HUDEP-2 (cell line): ENCODE measurements at regions not wholly inside any gene's neighbourhood (a gene's known extent, or its start where the extent isn't known, plus 50 kb on each side); places are given as distances from the start of the nearest gene placed in this dataset.
A peak's percentile ranks its signal among the peaks of the same experiment; 100 is the strongest.
"Not testable (repeated sequence)": the region's sequence is repeated elsewhere in the genome, so short reads cannot be mapped to it uniquely, and the experiment has no call there.

Experiments
- DNase-seq, 76 experiments: peaks; one replicate each; lab custom pipeline; 2025; ENCODE audit not compliant: unreplicated experiment in 76 of 76; lab: John Stamatoyannopoulos, UW

DNA sequence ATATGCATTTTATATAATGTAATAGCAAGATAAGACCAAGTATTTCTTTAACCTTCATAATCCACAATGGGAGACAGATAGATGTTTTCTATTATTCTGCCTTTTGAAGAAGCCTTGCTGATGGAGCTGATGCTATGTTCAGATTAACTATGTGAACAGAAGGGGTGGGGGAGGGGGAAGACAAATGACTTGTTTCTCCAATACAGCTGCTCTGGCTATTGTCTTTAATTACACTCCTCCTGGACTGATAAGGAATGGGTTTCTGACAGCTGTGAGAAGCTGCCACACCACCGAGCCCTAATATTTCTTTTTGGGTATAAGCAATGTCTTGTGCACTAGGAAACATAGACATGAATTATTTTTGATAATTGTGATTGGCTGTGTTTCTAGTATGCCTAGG lies 62.0 kb downstream of the CAVIN4 start:
- DNase-seq: peak in 68 of 76 experiments; percentile 7 to 82 (median 50)

DNA sequence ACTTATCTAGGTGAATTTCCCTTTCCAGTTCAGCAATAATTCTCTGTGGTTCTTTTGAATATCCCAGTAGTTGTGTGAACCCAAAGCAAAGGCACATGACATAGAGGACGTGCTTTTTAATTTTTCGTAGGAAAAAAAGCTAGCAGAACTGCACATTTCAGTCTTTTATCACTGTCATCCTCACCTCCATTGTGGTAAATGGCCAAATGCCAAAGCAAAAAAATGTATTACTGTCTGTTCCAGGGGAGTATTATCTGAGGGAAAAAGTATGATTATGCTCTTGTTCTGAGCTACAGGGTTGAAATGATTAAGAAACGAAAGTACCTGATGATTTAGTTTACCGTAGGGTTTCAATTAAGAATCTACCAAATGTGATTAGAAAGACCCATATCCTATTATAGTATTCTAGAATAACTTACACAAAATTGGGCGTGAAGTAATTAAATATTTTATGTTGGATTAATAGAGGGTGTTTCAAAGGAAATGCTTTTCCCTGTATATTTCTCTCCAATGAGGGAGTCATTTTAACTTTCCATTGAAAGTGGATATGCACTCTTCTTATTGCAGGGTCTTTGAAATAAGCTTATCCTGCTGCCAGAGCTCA lies 62.7 kb downstream of the CAVIN4 start:
- peak in 47 of 76 experiments; percentile 2 to 94 (median 79) for DNase-seq

DNA sequence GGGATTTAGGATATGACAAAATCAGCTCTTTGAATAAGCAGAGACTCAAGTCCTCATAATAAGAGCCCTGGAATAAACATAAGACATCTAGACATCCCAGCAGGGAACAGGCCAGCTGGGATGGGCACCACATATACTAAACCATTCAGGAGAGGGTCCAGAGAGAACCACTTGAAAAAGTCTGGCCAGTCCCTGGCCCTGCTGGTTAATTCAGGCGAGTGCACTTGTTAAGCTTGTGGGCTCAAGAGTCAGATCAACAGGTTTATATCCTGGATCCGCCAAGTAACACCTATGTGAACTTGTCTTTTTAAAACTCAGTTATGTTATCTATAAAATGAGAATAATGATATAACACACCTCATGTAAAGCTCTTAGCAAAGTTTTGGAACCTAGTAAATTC lies 63.3 kb downstream of the CAVIN4 start:
- peak in 7 of 76 experiments; percentile 7 to 35 (median 24) for DNase-seq

DNA sequence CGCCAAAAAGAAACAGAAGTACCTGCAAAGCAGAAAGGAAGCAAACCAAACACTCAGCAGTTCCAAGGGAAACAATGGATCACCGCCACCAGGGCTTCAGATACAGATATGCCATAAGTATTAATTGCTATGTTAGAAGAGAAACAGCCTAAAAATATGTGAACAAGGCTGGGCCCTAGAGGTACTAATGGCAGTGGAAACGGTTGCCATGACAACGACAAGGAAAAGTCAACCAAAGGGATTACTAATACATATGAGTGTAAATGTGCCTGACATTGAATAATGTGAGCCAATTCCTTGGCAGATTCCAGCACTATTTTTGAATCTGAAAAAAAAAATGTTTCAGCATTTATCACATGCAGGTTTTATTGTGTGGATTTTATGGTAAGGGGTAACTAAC lies 75.0 kb downstream of the CAVIN4 start:
- DNase-seq: no peak

DNA sequence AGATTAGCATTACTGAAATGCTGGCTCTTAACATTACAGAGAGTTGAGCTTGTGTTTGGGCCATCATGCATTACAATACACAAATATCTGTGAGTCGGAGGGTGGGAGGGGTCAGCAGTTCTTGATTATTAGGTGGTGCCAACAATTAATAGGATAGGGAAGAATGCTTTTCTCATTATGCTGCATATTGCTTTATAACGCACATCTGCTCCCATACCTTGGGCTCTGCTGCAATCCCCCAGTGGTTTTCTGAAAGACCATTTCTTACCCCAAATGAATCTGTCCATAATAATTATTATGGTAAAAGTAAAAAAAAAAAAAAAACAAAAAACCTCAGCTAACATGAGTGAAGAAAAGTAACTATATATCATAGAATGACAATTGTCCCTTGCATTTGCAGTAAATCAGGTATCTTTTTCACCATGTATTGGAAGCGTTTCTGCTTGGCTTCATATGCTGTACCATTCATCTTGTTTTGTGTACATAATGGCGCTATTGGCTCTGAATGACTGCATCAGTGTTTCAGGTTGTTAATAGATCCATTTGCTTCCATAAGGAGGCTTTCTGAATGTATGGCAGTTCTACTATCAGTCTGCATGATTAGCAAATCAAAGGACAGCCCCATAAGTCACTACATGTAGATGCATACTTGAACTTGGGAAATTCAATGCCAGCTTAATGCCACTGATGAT lies 75.9 kb downstream of the CAVIN4 start:
- no peak for DNase-seq

DNA sequence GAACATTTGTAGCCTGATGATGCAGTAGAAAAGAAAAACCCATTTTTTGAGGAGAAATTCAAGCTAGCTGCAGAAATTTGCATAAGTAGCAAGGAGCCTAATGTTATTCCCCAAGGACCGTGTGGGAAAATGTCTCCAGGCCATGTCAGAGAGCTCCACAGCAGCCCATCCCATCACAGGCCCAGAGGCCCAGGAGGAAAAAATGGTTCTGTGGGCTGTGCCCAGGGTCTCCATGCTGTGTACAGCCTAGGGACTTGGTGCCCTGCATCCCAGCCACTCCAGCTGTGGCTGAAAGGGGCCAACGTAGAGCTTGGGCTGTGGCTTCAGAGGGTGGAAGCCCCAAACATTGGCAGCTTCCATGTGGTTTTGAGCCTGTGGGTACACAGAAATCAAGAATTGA lies 79.0 kb downstream of the CAVIN4 start:
- DNase-seq: not testable (repeated sequence)

DNA sequence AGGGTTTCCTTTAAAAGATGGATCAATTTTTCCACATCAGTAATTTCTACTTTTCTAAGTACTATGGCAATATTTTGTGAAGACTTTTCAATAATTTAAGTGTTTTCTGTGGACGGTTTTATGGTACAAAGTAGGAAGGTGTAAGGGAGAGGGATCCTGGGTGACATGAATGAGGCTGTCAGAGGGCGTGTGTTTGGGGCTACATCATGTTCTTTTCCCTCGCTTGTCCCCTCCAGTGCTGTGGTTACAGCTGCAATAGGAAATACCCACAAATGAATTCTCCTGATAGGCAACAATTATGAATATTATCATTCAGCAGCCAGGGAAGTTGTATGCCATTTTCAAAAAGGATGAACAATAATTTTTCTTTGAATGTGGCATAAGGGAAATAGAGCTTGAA lies 83.8 kb downstream of the CAVIN4 start:
- no peak for DNase-seq

DNA sequence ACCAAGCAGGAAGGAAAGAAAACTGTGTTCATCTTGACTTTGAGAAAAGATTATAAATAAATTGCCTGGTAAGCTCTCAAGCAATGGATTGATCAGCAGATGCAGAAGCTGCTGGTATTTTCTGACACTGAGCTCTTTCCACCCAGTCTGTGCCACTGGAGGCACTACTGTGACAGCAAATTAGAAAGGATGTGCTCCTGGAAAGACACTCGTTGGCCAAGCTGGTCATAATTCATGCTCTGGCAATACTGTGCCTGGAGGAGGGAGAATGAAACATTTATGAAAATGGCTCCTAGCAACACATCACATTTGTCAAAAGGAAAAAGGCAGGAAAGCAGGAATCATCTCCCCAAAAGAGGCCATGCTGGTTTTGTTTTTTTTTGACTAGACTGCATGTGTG lies 84.2 kb downstream of the CAVIN4 start:
- DNase-seq: peak in 1 of 76 experiments; percentile 13

DNA sequence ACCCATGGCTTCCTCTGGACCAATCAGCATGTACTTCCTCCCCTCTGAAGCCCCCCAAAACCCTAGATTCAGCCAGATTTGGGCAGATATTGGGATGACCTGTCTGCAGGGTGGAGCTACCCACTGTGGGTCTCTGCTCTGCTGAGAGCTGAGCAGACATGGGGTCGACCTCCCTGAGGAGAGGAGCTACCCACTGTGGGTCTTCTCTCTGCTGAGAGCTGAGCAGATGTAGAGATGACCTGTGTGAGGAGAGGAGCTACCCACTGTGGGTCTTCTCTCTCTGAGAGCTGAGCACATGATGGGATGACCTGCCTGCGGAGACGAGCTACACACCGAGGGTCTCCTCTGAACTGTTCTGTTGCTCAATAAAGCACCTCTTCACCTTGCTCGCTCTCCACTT lies 89.6 kb downstream of the CAVIN4 start:
- no peak for DNase-seq

DNA sequence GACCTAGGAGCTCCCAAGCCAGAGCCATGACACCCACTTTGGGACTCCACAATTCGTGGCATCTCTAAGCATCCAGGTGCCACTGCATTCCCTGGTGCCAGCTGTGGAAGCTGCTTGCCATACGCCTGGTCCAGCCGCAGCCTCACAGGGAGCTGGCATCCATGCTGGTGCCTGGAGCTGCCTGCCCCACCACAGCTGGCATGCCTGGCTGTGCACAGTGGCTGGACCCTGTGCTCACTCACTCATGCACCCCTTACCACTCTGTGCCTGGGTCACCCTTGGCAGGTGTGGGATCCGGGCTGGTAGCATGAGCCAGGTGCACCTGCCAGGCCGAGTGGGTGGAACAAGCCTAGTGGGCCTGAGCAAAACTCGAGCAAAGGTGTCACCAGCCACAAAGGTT lies 90.1 kb downstream of the CAVIN4 start:
- no peak for DNase-seq

DNA sequence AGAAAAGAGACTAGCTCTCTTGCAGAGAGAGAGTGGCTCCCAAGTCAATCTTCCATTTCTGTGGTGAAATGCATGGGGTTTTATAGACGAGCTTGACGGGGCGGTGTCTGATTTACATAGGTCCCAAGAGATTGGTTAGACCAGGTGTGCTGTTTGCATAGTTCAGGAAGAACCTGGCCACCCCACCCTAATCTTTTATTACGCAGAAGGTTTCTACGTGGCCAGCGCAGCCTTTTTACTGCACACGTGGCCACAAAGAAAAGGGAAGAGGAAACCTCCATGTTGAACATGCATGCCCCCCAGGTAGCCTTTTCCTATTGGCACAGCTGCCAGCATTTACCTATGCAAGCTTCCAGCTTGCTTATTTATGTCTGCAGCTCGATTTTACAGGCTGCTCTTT lies 92.1 kb downstream of the CAVIN4 start:
- no peak for DNase-seq

DNA sequence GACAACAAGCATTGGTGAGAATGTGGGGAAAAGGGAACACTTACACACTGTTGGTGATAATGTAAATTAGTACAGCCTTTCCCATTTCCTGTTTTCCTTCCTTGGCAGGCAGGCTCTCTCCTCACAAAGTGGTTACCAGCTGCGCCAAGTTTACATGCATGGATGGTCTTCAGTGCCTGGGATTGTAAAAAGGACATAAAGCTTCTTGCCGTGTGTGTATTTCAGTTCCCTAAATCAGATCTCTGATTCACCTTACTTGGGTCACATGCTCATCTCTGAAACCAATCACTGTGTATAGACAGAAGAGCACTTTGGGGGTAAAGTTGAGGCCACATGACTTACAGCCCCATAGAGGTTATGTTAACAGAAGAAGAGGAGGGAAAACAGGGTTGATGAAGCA lies 92.8 kb downstream of the CAVIN4 start:
- no peak for DNase-seq

DNA sequence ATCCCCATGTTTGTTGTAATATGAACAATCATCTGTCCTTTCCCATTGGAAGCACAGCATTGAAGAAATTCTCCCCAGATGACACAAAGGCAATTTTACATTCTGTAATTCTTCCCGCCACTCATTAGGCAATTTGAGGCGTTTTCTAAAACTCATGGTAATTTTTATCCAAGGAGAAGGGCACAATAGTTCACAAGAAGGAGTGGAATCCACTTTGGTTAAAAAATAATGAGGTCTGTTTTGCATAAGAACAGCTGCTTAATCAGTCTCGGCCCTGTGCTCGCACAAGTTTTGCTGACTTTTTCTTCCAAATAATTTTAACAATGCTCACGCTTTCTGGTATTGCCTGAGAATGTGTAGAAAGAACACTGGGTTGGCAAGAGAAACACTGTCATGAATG lies 94.0 kb downstream of the CAVIN4 start:
- DNase-seq: no peak

DNA sequence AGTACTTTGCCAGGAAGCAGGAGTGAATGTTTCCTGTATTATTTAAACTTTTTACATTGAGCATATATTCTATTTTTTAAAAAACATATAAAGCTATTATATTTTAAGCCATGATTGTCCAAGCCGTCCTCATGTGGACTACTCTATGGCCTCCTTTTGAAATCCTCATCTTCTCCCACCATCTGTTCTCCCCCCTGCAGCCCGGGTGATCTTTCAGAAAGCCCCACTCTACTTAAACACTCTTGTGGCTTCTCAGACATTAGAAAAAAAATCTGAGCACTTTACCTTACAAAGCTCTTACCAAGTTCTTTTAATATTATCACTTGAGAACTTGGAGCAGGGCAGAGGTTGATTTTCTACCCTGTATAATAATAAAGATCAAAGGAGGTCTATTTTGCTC lies 95.4 kb downstream of the CAVIN4 start:
- DNase-seq: no peak

DNA sequence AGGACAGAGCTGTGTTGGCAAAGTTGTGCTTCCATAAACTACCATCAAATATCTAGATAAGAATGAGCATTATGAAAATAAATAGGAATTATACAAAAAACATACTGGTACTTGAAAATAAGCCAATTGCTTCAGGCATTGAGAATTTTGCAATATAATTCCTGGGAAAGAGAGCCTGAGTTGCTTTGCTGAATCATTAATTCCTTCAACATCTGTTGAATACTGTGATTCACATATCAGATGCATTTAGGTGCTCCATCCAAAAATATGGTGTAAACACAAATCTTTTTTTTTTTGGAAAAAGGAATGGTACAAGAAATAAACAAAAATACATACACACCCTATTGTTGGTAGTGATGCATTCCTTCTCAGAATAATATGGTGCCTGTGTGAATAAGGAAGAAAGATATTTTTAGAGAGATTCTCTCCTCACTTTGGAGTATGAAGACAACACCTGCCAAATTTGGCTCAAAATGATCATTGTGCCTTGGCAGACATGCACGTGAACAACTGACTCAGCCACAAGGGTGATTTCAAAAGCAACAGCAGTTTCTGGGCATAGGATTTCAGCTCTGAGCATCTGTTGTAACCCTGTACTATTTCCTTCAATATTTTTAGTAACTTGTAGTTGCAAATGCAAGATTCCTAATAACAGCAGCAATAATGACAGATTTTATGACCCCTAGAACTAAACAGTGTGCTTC lies 96.7 kb downstream of the CAVIN4 start:
- DNase-seq: no peak

DNA sequence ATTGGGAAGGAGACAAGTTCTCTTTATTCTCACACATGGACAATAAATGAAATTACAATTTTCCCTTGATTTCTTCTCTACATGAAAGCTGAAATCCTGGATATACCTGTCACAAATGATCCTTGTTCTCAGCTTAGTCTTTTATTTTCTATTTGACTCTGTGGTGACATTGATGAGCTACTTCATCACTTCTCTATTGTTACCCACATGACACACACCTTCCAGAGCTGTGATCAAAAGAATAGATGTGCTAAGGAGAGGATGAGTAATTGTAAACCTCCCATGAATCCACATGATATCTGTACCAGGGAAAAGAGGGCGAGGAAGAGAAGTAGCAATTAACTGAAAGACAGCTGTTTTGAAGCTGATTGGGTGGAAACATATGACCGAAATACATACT lies 102.0 kb downstream of the CAVIN4 start:
- DNase-seq: no peak

DNA sequence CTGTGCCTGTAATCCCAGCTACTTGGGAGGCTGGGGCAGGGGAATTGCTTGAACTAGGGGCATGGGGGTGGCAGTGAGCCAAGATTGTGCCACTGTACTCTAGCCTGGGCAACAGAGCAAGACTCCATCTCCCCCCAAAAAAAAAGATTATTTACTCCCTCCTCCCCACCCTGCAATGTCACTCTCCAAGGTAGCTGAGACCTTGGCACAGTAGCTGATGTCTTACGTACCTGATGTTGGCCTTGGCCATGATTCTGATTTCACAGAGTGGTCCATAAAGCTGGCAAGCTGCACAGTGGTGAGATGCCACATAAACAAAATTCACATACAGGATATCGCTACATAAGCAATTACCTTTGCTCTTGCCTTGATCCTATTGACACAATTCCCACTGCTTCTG lies 108.5 kb downstream of the CAVIN4 start:
- no peak for DNase-seq

DNA sequence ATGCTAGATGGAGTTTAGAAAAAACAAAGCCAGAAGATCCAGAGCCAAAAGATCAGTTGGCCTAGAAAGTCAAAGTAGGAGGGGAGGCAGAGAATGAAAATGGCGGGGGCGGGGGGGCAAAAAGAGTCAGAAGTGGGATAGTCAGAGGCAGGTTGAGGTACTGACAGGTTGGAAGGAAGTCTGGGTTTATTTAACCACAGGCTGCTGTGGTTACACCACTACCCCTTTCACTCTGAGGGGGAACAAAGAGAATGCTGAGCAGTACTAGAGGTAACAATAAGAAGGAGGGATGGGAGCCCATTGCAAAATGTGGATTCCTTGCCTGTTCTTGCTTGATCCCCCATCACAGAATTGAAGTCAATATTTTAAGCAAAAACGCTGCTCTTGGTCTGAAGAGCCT lies 111.8 kb downstream of the CAVIN4 start:
- DNase-seq: no peak

DNA sequence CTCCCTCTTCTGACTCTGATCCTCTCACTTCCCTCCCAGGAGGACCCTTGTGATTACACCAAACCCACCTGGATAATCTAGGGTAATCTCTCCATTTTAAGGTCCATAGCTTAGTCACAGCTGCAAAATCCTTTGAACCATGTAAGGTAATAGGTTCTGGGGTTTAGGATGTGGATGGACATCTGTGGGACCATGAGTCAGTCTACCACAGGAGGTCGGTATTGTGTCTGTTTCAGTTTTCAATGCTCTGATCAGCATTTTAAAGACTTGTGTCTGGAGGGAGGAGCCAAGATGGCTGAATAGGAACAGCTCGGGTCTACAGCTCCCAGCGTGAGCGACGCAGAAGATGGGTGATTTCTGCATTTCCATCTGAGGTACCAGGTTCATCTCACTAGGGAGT lies 112.6 kb downstream of the CAVIN4 start:
- no peak for DNase-seq

DNA sequence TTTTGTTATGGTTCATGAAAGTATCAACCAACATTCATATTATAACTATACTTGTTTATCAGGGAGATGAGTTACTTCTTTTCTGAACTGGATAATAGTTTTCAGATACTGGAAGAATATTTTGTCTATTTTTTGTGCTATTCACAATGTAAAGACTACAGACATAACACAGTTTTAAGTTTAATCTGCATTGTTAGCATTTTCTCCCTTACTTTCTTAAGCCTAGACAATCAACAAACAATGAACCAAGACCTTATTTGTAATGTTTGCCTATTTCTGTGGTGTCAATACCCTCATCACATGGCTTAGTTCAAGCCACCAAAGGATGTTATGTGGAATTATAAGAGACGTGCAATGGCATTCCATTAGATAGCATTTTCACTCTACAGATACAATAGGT lies 119.5 kb downstream of the CAVIN4 start:
- DNase-seq: no peak

DNA sequence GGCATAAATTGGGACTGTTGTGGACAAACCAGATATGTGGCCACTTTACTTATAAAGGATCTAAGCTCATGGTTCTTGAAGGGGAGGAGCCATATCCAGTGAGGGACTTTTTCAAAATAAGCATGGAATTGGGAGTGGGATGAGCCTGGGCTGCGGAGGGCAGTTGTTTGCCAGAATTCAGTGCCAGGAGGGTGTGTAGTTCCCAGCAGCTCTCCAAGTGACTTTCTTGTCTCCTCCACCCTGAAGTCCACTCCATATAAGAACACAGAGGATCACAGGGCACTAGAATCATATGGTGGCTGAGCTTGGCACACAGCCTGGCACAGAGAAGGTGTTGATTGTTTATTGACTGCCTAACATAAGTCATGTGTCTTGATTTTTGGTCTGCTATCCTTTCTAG lies 121.1 kb downstream of the CAVIN4 start:
- no peak for DNase-seq

DNA sequence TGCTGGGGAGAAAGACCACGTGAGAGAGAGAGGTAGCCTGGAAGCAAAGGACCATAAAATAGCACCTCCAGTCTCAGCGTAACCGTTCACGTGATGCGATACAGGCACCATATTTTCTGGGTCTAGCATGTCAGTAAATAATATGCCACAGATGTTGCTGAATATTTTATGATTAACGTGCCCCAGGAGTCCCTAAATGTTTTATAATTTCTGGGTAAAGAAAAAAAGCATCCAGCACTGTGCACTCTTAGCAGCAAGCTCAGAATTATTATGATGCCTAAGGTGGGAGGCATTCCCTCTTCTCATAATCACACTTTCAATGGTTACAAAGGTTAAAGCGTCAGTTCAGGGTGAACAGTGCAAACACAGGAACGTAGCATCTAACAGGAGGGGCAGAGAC lies 121.8 kb downstream of the CAVIN4 start:
- DNase-seq: no peak
